ENCODE measurements at regions not wholly inside any gene's neighbourhood (a gene's known extent, or its start where the extent isn't known, plus 50 kb on each side); places are given as distances from the start of the nearest gene placed in this dataset.
"Not testable (repeated sequence)": the region's sequence is repeated elsewhere in the genome, so short reads cannot be mapped to it uniquely, and the experiment has no call there.

DNA sequence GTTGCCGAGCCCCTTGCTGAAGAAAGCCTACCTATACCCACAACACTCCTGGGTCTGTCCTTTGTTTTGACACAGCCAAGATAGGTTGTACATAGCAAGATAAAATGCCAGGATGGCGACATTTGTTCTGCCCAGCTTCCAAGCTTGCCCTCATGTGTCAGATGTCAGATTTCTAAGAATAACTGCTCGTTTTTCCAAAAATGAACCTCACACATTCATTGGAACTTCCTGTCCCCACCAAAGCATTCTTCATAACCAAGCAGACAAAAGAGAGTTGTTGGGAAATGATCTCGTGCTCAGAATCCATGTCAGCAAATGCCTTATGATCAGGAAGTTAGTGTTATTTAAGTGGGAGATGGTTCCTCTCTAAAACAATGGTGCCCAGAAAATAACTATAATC is 210.1 kb downstream of the ZNF608 start:
- no peak overlapping the region for H3K4me3 ChIP-seq (ENCODE audit: control insufficient read depth, low read depth, low read length)
- TF ChIP-seq, protein P1, sequence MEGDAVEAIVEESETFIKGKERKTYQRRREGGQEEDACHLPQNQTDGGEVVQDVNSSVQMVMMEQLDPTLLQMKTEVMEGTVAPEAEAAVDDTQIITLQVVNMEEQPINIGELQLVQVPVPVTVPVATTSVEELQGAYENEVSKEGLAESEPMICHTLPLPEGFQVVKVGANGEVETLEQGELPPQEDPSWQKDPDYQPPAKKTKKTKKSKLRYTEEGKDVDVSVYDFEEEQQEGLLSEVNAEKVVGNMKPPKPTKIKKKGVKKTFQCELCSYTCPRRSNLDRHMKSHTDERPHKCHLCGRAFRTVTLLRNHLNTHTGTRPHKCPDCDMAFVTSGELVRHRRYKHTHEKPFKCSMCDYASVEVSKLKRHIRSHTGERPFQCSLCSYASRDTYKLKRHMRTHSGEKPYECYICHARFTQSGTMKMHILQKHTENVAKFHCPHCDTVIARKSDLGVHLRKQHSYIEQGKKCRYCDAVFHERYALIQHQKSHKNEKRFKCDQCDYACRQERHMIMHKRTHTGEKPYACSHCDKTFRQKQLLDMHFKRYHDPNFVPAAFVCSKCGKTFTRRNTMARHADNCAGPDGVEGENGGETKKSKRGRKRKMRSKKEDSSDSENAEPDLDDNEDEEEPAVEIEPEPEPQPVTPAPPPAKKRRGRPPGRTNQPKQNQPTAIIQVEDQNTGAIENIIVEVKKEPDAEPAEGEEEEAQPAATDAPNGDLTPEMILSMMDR (IDR thresholded peaks at IDR 0.05; ENCODE audit: control insufficient read depth, insufficient read depth, low read depth, low read length, missing control alignments) = no peak
- no peak for DNase-seq (ENCODE audit: low read depth)

DNA sequence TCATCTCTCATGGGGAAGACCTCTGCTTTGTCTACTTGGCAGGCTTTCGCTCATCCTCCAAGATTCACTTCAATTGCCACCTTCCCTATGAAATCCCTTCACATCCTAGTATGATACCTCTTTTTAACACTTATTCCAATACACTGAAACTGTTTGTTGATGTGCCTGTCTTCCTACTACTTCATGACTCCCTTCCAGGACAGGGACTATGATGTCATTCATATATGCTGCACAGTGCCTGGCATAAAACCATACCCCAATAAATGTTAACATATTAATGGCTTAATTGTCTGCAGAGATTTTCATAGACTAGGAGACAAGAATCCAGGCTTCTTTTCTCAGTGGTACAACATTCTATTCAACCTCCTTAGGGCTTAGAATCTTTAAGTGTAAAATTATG is 215.5 kb downstream of the ZNF608 start:
- no peak overlapping the region for H3K4me3 ChIP-seq (ENCODE audit: control insufficient read depth, low read depth, low read length)
- TF ChIP-seq, protein P1 (IDR thresholded peaks at IDR 0.05; ENCODE audit: control insufficient read depth, insufficient read depth, low read depth, low read length, missing control alignments) = no peak
- DNase-seq (ENCODE audit: low read depth) = no peak

DNA sequence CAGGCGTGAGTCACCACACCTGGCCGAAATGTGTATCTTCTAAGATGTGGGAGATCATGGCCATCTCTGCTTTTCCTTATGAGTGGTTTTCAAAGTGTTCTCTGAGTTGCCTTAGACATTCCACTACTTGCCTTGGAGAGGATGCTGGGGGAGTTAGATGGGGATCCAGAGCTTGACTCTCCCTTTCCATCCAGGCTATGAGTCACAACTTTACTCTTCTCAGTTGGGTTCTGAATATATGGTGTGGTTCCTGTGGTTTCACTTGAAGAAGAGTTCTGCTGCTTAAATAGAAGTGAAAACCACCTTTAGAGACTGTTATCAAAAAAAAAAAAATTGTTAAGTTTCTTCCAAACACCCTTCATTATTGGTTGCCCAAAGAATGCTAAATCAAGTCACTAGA is 217.6 kb downstream of the ZNF608 start:
- H3K4me3 ChIP-seq (ENCODE audit: control insufficient read depth, low read depth, low read length) = no peak overlapping the region
- DNase-seq (ENCODE audit: low read depth) = no peak
- TF ChIP-seq, protein P1 (IDR thresholded peaks at IDR 0.05; ENCODE audit: control insufficient read depth, insufficient read depth, low read depth, low read length, missing control alignments) = no peak

DNA sequence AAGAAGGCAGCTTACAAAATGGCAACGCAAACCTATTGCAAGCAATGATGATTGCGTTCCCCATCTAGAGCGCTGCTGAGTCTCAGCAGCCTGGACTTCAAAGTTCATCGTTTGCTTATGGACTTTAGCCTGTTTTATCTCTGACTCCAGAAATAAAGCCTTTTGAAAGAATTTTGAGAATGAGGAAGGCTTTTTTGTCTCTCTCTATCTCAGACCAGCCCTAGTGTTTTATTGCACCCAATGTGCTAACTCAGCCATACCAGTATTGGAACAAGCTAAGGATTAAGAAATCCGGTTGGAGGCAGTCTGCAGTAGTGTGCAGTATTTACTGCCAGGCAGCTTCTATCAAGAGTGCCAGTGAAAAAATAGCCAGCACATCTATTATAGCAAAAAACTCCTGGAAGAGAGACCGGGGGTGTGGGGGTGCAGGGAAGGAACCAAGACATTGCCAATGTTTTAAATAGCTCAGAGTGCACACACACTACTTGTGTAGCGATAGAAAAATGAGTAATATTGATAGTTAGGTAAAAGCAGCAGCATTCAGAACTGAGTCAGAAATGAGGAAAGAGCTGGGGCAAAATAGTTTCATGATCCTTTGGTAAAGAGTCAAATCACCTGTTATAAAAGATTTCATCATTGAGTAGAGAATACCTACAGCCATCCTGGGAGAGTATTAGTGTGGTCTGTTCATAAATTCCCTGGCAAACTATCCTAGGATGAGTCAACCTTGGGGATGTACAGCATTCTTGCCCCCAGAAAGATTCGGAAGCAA is 219.0 kb downstream of the ZNF608 start:
- no peak for DNase-seq (ENCODE audit: low read depth)
- TF ChIP-seq, protein P1 (IDR thresholded peaks at IDR 0.05; ENCODE audit: control insufficient read depth, insufficient read depth, low read depth, low read length, missing control alignments) = no peak
- no peak overlapping the region for H3K4me3 ChIP-seq (ENCODE audit: control insufficient read depth, low read depth, low read length)

DNA sequence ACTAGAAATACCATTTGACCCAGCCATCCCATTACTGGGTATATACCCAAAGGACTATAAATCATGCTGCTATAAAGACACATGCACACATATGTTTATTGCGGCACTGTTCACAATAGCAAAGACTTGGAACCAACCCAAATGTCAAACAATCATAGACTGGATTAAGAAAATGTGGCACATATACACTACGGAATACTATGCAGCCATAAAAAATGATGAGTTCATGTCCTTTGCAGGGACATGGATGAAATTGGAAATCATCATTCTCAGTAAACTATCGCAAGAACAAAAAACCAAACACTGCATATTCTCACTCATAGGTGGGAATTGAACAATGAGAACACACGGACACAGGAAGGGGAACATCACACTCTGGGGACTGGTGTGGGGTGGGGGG is 220.4 kb downstream of the ZNF608 start:
- DNase-seq (ENCODE audit: low read depth); H3K4me3 ChIP-seq (ENCODE audit: control insufficient read depth, low read depth, low read length): not testable (repeated sequence)

DNA sequence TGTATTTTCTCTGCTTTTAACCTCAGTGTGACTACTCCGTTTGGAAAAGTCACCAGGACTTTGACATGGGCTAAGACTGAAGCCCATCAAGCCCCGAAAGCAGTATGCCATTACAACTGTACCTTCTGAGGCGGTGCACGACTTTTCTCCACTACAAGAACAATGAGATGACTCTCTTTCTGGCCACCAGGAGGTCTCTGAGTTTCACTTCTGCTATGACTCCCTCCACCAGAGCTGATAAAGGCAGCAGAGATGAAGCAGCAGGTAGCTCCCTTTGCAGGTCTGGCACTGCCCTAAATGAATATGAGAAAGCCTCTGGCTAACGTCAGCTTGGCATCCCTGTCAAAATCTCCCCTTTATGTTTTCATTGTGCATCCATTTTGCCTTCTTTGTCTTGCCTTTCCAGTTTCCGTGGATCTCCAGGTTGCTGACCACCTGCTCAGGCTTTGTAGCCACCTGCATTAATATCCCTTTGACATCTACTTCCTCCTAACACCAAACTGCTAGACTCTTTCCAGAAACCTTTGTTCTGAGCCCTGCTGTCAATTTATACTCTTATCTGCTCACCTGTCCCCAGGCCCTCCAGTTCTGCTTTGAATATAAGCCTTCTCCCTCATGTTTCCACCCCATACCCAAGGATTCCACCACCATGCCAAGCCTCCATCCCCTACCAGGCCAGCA is 221.7 kb downstream of the ZNF608 start:
- no peak overlapping the region for H3K4me3 ChIP-seq (ENCODE audit: control insufficient read depth, low read depth, low read length)
- TF ChIP-seq, protein P1 (IDR thresholded peaks at IDR 0.05; ENCODE audit: control insufficient read depth, insufficient read depth, low read depth, low read length, missing control alignments) = no peak
- DNase-seq (ENCODE audit: low read depth) = no peak

DNA sequence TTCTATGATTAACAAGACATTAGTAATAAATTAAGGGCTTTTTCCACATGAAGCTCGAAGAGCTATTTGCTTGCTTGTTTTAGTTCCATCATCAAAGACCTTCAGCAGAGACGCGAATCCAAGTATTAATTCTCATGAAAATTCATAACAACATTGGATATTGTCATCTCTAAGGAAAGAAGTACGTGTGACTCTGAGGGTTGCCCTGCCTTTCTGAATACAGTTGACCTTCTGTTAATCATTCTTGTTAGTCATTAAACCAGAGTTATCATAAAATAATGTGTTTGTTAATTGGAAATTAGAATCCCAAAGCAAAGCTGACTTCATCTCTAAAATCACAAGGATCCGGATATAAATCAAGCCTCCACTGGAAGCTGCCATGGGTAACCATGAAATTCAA is 222.5 kb downstream of the ZNF608 start:
- DNase-seq (ENCODE audit: low read depth) = no peak
- TF ChIP-seq, protein P1 (IDR thresholded peaks at IDR 0.05; ENCODE audit: control insufficient read depth, insufficient read depth, low read depth, low read length, missing control alignments) = no peak
- no peak overlapping the region for H3K4me3 ChIP-seq (ENCODE audit: control insufficient read depth, low read depth, low read length)
